H1 (cell line): ENCODE measurements at regions not wholly inside any gene's neighbourhood (a gene's known extent, or its start where the extent isn't known, plus 50 kb on each side); places are given as distances from the start of the nearest gene placed in this dataset.

Experiments used
- BCL11A ChIP-seq, 2 experiments: IDR thresholded peaks; one replicate each; pipeline ENCODE4 v1.6.1; 2011; ENCODE audit warnings: low read depth in 2 of 2, low read length in 2 of 2, mild to moderate bottlenecking in 2 of 2
- CTCF ChIP-seq, 3 experiments: IDR thresholded peaks; 1 replicate in 2 of 3; 2 replicates in 1 of 3; pipeline versions ENCODE4 v1.5.1 to v1.6.1; 2011; ENCODE audit warnings: low read length in 3 of 3, mild to moderate bottlenecking in 3 of 3, inconsistent platforms in 2 of 3, low read depth in 1 of 3, moderate library complexity in 1 of 3; ENCODE audit not compliant: insufficient read depth in 1 of 3; ENCODE audit errors: control extremely low read depth in 1 of 3
- E2F6 ChIP-seq: IDR thresholded peaks from 2 replicates; pipeline ENCODE4 v1.6.1; 2012; ENCODE audit warnings: inconsistent platforms
- EZH2 ChIP-seq: fragments of 200-600 bp; sonication (generic); IDR thresholded peaks from 2 replicates; pipeline ENCODE4 v1.7.1; 2012; ENCODE audit warnings: low read depth, mild to moderate bottlenecking, moderate library complexity, low read length, inconsistent platforms; ENCODE audit not compliant: severe bottlenecking
- KDM1A ChIP-seq: fragments of 200-600, 300-600 bp; sonication (generic); IDR thresholded peaks from 2 replicates; pipeline ENCODE4 v1.7.1; 2016; ENCODE audit warnings: mild to moderate bottlenecking, low read length, borderline replicate concordance
- MAFK ChIP-seq: IDR thresholded peaks from 2 replicates; pipeline ENCODE4 v1.6.1; 2012; ENCODE audit warnings: low read depth, mild to moderate bottlenecking, improper control_type of control experiment, low read length
- MAX ChIP-seq: IDR thresholded peaks from 2 replicates; pipeline ENCODE4 v1.6.1; 2012; ENCODE audit warnings: inconsistent platforms
- POLR2A ChIP-seq, 2 experiments: IDR thresholded peaks; 1 replicate in 1 of 2; 2 replicates in 1 of 2; pipeline ENCODE4 v1.6.1; 2011; ENCODE audit warnings: low read depth in 2 of 2, low read length in 2 of 2, mild to moderate bottlenecking in 2 of 2; ENCODE audit errors: control extremely low read depth in 1 of 2
- POLR2AphosphoS5 ChIP-seq: IDR thresholded peaks from 2 replicates; pipeline ENCODE4 v1.6.1; 2011; ENCODE audit warnings: low read depth, low read length
- SP2 ChIP-seq: IDR thresholded peaks from 2 replicates; pipeline ENCODE4 v1.6.1; 2012; ENCODE audit warnings: mild to moderate bottlenecking, low read length, inconsistent platforms
- TAF1 ChIP-seq: IDR thresholded peaks from 2 replicates; pipeline ENCODE4 v1.6.1; 2011; ENCODE audit warnings: mild to moderate bottlenecking, low read depth, low read length
- TCF12 ChIP-seq: IDR thresholded peaks from 2 replicates; pipeline ENCODE4 v1.6.1; 2011; ENCODE audit warnings: low read depth, mild to moderate bottlenecking, low read length
- USF2 ChIP-seq: IDR thresholded peaks from 2 replicates; pipeline ENCODE4 v1.6.1; 2011; ENCODE audit warnings: low read length, improper control_type of control experiment
- ZNF274 ChIP-seq: IDR thresholded peaks from 2 replicates; pipeline ENCODE4 v1.7.0; 2012; ENCODE audit warnings: low read length, borderline replicate concordance; ENCODE audit errors: extremely low read depth

- TF ChIP-seq MAFK (no peak), EZH2 (no peak), CTCF (IDR thresholded peaks at IDR 0.05; ENCODE audit: control extremely low read depth in 1 of 3, insufficient read depth in 1 of 3, low read depth in 1 of 3, low read length in 3 of 3) (no peak), TAF1 (no peak), ZNF274 (no peak), POLR2A (IDR thresholded peaks at IDR 0.05; ENCODE audit: control extremely low read depth in 1 of 2, low read depth in 2 of 2, low read length in 2 of 2) (no peak), E2F6 (no peak), USF2 (no peak), TCF12 (no peak), MAX (no peak), BCL11A (IDR thresholded peaks at IDR 0.05; ENCODE audit: low read depth in 2 of 2, low read length in 2 of 2) (no peak), SP2 (no peak), POLR2AphosphoS5 (no peak), KDM1A (no peak)
Observed at GRCh38 chrX:67100031-67100884, 443.6 kb upstream of the AR start.
